GM12878 (cell line): ENCODE measurements at regions not wholly inside any gene's neighbourhood (a gene's known extent, or its start where the extent isn't known, plus 50 kb on each side); places are given as distances from the start of the nearest gene placed in this dataset.

ENCODE experiments used
- E2F4 ChIP-seq: IDR thresholded peaks from 2 replicates; pipeline ENCODE4 v1.6.1; 2012; ENCODE audit warnings: low read depth, low read length, improper control_type of control experiment
- HDGF ChIP-seq: fragments of 450-650 bp; IDR thresholded peaks from 2 replicates; pipeline ENCODE4 v1.6.1; 2016; ENCODE audit warnings: antibody characterized with exemption
- POLR2AphosphoS2 ChIP-seq: IDR thresholded peaks from 2 replicates; pipeline ENCODE4 v1.6.1; 2011; ENCODE audit warnings: low read depth, mild to moderate bottlenecking, low read length, improper control_type of control experiment, moderate library complexity
- SMARCA5 ChIP-seq: fragments of 450-650 bp; IDR thresholded peaks from 2 replicates; pipeline ENCODE4 v1.6.1; 2017; ENCODE audit warnings: mild to moderate bottlenecking
- TF ChIP-seq, protein P1 (sequence below): IDR thresholded peaks from 2 replicates; pipeline ENCODE4 v1.6.1; 2011; ENCODE audit warnings: borderline replicate concordance, low read depth, mild to moderate bottlenecking, moderate library complexity, low read length; ENCODE audit not compliant: insufficient read depth, poor library complexity, severe bottlenecking
- TF ChIP-seq, protein P2 (sequence below): fragments of 450-650 bp; IDR thresholded peaks from 2 replicates; pipeline ENCODE4 v1.6.1; 2017; ENCODE audit warnings: mild to moderate bottlenecking, moderate library complexity
- TF ChIP-seq, protein P3 (sequence below): fragments of 450-650 bp; IDR thresholded peaks from 2 replicates; pipeline ENCODE4 v1.6.1; 2017; ENCODE audit warnings: antibody characterized with exemption, mild to moderate bottlenecking, moderate library complexity

- TF ChIP-seq, protein P1, sequence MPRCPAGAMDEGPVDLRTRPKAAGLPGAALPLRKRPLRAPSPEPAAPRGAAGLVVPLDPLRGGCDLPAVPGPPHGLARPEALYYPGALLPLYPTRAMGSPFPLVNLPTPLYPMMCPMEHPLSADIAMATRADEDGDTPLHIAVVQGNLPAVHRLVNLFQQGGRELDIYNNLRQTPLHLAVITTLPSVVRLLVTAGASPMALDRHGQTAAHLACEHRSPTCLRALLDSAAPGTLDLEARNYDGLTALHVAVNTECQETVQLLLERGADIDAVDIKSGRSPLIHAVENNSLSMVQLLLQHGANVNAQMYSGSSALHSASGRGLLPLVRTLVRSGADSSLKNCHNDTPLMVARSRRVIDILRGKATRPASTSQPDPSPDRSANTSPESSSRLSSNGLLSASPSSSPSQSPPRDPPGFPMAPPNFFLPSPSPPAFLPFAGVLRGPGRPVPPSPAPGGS, result no peak
- TF ChIP-seq POLR2AphosphoS2 (no peak), HDGF (no peak), SMARCA5 (no peak), E2F4 (no peak)
- TF ChIP-seq, protein P2, sequence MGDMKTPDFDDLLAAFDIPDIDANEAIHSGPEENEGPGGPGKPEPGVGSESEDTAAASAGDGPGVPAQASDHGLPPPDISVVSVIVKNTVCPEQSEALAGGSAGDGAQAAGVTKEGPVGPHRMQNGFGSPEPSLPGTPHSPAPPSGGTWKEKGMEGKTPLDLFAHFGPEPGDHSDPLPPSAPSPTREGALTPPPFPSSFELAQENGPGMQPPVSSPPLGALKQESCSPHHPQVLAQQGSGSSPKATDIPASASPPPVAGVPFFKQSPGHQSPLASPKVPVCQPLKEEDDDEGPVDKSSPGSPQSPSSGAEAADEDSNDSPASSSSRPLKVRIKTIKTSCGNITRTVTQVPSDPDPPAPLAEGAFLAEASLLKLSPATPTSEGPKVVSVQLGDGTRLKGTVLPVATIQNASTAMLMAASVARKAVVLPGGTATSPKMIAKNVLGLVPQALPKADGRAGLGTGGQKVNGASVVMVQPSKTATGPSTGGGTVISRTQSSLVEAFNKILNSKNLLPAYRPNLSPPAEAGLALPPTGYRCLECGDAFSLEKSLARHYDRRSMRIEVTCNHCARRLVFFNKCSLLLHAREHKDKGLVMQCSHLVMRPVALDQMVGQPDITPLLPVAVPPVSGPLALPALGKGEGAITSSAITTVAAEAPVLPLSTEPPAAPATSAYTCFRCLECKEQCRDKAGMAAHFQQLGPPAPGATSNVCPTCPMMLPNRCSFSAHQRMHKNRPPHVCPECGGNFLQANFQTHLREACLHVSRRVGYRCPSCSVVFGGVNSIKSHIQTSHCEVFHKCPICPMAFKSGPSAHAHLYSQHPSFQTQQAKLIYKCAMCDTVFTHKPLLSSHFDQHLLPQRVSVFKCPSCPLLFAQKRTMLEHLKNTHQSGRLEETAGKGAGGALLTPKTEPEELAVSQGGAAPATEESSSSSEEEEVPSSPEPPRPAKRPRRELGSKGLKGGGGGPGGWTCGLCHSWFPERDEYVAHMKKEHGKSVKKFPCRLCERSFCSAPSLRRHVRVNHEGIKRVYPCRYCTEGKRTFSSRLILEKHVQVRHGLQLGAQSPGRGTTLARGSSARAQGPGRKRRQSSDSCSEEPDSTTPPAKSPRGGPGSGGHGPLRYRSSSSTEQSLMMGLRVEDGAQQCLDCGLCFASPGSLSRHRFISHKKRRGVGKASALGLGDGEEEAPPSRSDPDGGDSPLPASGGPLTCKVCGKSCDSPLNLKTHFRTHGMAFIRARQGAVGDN, result no peak
- TF ChIP-seq, protein P3, sequence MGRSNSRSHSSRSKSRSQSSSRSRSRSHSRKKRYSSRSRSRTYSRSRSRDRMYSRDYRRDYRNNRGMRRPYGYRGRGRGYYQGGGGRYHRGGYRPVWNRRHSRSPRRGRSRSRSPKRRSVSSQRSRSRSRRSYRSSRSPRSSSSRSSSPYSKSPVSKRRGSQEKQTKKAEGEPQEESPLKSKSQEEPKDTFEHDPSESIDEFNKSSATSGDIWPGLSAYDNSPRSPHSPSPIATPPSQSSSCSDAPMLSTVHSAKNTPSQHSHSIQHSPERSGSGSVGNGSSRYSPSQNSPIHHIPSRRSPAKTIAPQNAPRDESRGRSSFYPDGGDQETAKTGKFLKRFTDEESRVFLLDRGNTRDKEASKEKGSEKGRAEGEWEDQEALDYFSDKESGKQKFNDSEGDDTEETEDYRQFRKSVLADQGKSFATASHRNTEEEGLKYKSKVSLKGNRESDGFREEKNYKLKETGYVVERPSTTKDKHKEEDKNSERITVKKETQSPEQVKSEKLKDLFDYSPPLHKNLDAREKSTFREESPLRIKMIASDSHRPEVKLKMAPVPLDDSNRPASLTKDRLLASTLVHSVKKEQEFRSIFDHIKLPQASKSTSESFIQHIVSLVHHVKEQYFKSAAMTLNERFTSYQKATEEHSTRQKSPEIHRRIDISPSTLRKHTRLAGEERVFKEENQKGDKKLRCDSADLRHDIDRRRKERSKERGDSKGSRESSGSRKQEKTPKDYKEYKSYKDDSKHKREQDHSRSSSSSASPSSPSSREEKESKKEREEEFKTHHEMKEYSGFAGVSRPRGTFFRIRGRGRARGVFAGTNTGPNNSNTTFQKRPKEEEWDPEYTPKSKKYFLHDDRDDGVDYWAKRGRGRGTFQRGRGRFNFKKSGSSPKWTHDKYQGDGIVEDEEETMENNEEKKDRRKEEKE, result no peak
- TF ChIP-seq, all 136 proteins: peak for 0
Observed at GRCh38 chr2:10987861-10988260, 76.1 kb downstream of the KCNF1 start (continued).
